ENCODE measurements at regions not wholly inside any gene's neighbourhood (a gene's known extent, or its start where the extent isn't known, plus 50 kb on each side); places are given as distances from the start of the nearest gene placed in this dataset.

DNA sequence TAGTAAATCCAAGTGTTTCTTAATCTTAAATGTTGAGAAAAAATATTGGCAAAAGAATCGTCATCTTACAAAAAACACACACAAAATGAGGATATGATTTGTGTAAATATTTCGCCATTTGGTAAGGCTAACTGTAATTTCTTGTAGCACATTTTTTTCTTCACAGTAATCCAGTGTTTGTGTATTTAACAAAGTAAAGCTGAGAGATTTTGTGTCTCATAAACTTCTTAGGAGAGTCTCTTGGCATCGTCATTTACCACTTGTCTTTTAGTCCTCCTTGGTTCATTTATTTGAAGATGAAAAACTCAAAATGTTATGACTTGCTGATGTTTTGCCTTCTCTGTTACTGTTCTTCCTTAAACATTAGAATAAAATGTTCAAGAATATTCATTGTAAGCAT is 326.7 kb upstream of the PITX2 start:
- no peaks in the 10 kb centered on the region for H3K36me3 ChIP-seq (replicated peaks in 1 of 2)
- DNase-seq = no peak
- H3K27me3 ChIP-seq = no peaks in the 10 kb centered on the region
- intact Hi-C loops (cut with DNase I) = no loop called here
- no peaks in the 10 kb centered on the region for H3K4me1 ChIP-seq (replicated peaks in 1 of 2)
- WGBS, 4 donors = 78 to 89% (median 80%) methylated on average over 3 of the region's 3 CpGs
- H3K9me3 ChIP-seq (replicated peaks in 1 of 3) = no peaks in the 10 kb centered on the region
- TF ChIP-seq POLR2A (IDR thresholded peaks at IDR 0.05) (no peak), CTCF (IDR thresholded peaks at IDR 0.05) (no peak)
- no peak overlapping the region for H3K27ac ChIP-seq
- no peak overlapping the region for H3K4me3 ChIP-seq

GRCh38 chr4:110950731-110951130 is 327.9 kb upstream of the PITX2 start:
- no peaks in the 10 kb centered on the region for H3K9me3 ChIP-seq (replicated peaks in 1 of 3)
- 66 to 76% (median 69%) methylated on average over 2 of the region's 2 CpGs for whole genome bisulfite sequencing, 4 donors
- intact Hi-C loops (cut with DNase I) = no loop called here
- H3K4me3 ChIP-seq = no peak overlapping the region
- TF ChIP-seq CTCF (IDR thresholded peaks at IDR 0.05) (no peak), POLR2A (IDR thresholded peaks at IDR 0.05) (no peak)
- H3K27ac ChIP-seq = no peak overlapping the region
- DNase-seq = no peak
- H3K36me3 ChIP-seq (replicated peaks in 1 of 2) = no peaks in the 10 kb centered on the region
- no peaks in the 10 kb centered on the region for H3K4me1 ChIP-seq (replicated peaks in 1 of 2)
- H3K27me3 ChIP-seq = no peaks in the 10 kb centered on the region

GRCh38 chr4:110953191-110953590 is 330.3 kb upstream of the PITX2 start:
- no peaks in the 10 kb centered on the region for H3K36me3 ChIP-seq (replicated peaks in 1 of 2)
- no peak for DNase-seq
- H3K27ac ChIP-seq = no peak overlapping the region
- no peaks in the 10 kb centered on the region for H3K9me3 ChIP-seq (replicated peaks in 1 of 3)
- TF ChIP-seq CTCF (IDR thresholded peaks at IDR 0.05) (no peak), POLR2A (IDR thresholded peaks at IDR 0.05) (no peak)
- H3K27me3 ChIP-seq = no peaks in the 10 kb centered on the region
- WGBS, 4 donors = 55 to 74% (median 61%) methylated on average over 1 of the region's 1 CpG
- intact Hi-C loops (cut with DNase I) = no loop called here
- H3K4me1 ChIP-seq (replicated peaks in 1 of 2) = no peaks in the 10 kb centered on the region
- no peak overlapping the region for H3K4me3 ChIP-seq

- intact Hi-C loops (cut with DNase I) = no loop called here
- no peaks in the 10 kb centered on the region for H3K27me3 ChIP-seq
- H3K27ac ChIP-seq = no peak overlapping the region
- H3K36me3 ChIP-seq (replicated peaks in 1 of 2) = no peaks in the 10 kb centered on the region
- no peak for DNase-seq
- 56 to 68% (median 59%) methylated on average over 4 of the region's 4 CpGs for WGBS, 4 donors
- no peak for TF ChIP-seq POLR2A (IDR thresholded peaks at IDR 0.05)
- TF ChIP-seq CTCF (IDR thresholded peaks at IDR 0.05) = no peak
- no peak overlapping the region for H3K4me3 ChIP-seq
- no peaks in the 10 kb centered on the region for H3K4me1 ChIP-seq (replicated peaks in 1 of 2)
- no peaks in the 10 kb centered on the region for H3K9me3 ChIP-seq (replicated peaks in 1 of 3)
Observed at GRCh38 chr4:110953898-110954297, 331.0 kb upstream of the PITX2 start.
